GM23338 (cell line): ENCODE measurements at regions not wholly inside any gene's neighbourhood (a gene's known extent, or its start where the extent isn't known, plus 50 kb on each side); places are given as distances from the start of the nearest gene placed in this dataset.

ENCODE experiments used
- ATAC-seq: fragments of 200-7000 bp; cut with Tn5 transposase; 3 replicates; pipeline ENCODE4 v1.9.1; 2020
- DNase-seq: peaks from one replicate; pipeline ENCODE4 v3.0.0-alpha.2; 2015; ENCODE audit warnings: low spot score
- H2AFZ ChIP-seq: fragments of 200-600 bp; sonication (generic); 2 replicates; pipeline ENCODE4 v1.8.0; 2016; ENCODE audit warnings: antibody characterized with exemption, mild to moderate bottlenecking, moderate library complexity
- H3F3A ChIP-seq: fragments of 200-600 bp; sonication (generic); replicated peaks from 2 replicates; pipeline ENCODE4 v1.8.0; 2017; ENCODE audit warnings: antibody characterized with exemption, mixed run types, low read depth
- H3K27ac ChIP-seq: fragments of 200-600 bp; sonication (generic); 2 replicates; pipeline ENCODE4 v1.6.1; 2016; ENCODE audit warnings: low read depth
- H3K27me3 ChIP-seq: fragments of 200-600 bp; sonication (generic); 2 replicates; pipeline ENCODE4 v1.8.0; 2016; ENCODE audit warnings: mild to moderate bottlenecking, mixed run types, moderate library complexity; ENCODE audit not compliant: insufficient read depth
- H3K36me3 ChIP-seq: fragments of 200-600 bp; sonication (generic); 2 replicates; pipeline ENCODE4 v1.8.0; 2016; ENCODE audit warnings: mild to moderate bottlenecking; ENCODE audit not compliant: insufficient read depth
- H3K4me1 ChIP-seq: fragments of 200-600 bp; sonication (generic); 2 replicates; pipeline ENCODE4 v1.8.0; 2016; ENCODE audit warnings: mild to moderate bottlenecking, moderate library complexity; ENCODE audit not compliant: insufficient read depth
- H3K4me2 ChIP-seq: fragments of 200-600 bp; sonication (generic); 2 replicates; pipeline ENCODE4 v1.7.1; 2017; ENCODE audit warnings: mixed run types
- H3K4me3 ChIP-seq: fragments of 200-600 bp; sonication (generic); 2 replicates; pipeline ENCODE4 v1.6.1; 2016; ENCODE audit warnings: mixed run types
- H3K79me2 ChIP-seq: fragments of 200-600 bp; sonication (generic); replicated peaks from 2 replicates; pipeline ENCODE4 v1.8.0; 2017; ENCODE audit warnings: mild to moderate bottlenecking; ENCODE audit not compliant: insufficient read depth
- H3K9me2 ChIP-seq: fragments of 200-600 bp; sonication (generic); 2 replicates; pipeline ENCODE4 v1.8.0; 2017; ENCODE audit not compliant: insufficient read depth
- H4K20me1 ChIP-seq: fragments of 200-600 bp; sonication (generic); replicated peaks from 2 replicates; pipeline ENCODE4 v1.8.0; 2017; ENCODE audit warnings: mild to moderate bottlenecking; ENCODE audit not compliant: insufficient read depth
- H3K27ac Mint-ChIP-seq: 2 replicates; pipeline ENCODE4 v1.8.0; 2020; ENCODE audit warnings: inconsistent platforms, mild to moderate bottlenecking, moderate library complexity, mixed read lengths
- H3K27me3 Mint-ChIP-seq: 3 replicates; pipeline ENCODE4 v1.8.0; 2022; ENCODE audit warnings: low read depth, mild to moderate bottlenecking, moderate library complexity, mixed read lengths, inconsistent platforms; ENCODE audit not compliant: insufficient read depth, poor library complexity
- H3K36me3 Mint-ChIP-seq: 3 replicates; pipeline ENCODE4 v1.8.0; 2021; ENCODE audit warnings: low read depth, mild to moderate bottlenecking, inconsistent platforms, moderate library complexity, mixed read lengths
- H3K4me1 Mint-ChIP-seq: 3 replicates; pipeline ENCODE4 v1.8.0; 2020; ENCODE audit warnings: mild to moderate bottlenecking, inconsistent platforms, mixed read lengths
- H3K4me3 Mint-ChIP-seq: 3 replicates; pipeline ENCODE4 v1.8.0; 2021; ENCODE audit warnings: moderate library complexity, mild to moderate bottlenecking, inconsistent platforms, mixed read lengths
- H3K9me3 Mint-ChIP-seq: 3 replicates; pipeline ENCODE4 v1.8.0; 2020; ENCODE audit warnings: moderate library complexity, mild to moderate bottlenecking, inconsistent platforms, mixed read lengths
- CREB1 ChIP-seq: fragments of 250-450 bp; sonication (Bioruptor Pico); IDR thresholded peaks from 2 replicates; pipeline ENCODE4 v1.5.0; 2020; ENCODE audit warnings: low read depth, mild to moderate bottlenecking, moderate library complexity
- CTCF ChIP-seq, 2 experiments: fragments of 200-600 bp in 1 of 2; sonication (generic) in 1 of 2; conservative IDR thresholded peaks; 2 replicates each; pipeline versions ENCODE4 v1.5.1 to v1.6.1; 2016 to 2017; ENCODE audit warnings: antibody characterized with exemption in 2 of 2, low read depth in 2 of 2, mild to moderate bottlenecking in 2 of 2, moderate library complexity in 1 of 2
- ETS1 ChIP-seq: IDR thresholded peaks from 2 replicates; pipeline ENCODE4 v1.6.1; 2016; ENCODE audit warnings: antibody characterized with exemption
- EZH2 ChIP-seq: fragments of 200-600 bp; sonication (generic); IDR thresholded peaks from one replicate; pipeline ENCODE4 v1.8.0; 2017; ENCODE audit warnings: antibody characterized with exemption, mild to moderate bottlenecking, low read depth; ENCODE audit not compliant: unreplicated experiment
- EZH2phosphoT487 ChIP-seq: fragments of 200-600 bp; sonication (generic); IDR thresholded peaks from one replicate; pipeline ENCODE4 v1.8.1; 2018; ENCODE audit warnings: antibody characterized with exemption; ENCODE audit not compliant: unreplicated experiment
- JUNB ChIP-seq: IDR thresholded peaks from one replicate; pipeline ENCODE4 v1.6.1; 2016; ENCODE audit warnings: antibody characterized with exemption; ENCODE audit not compliant: unreplicated experiment
- NANOG ChIP-seq: IDR thresholded peaks from 2 replicates; pipeline ENCODE4 v1.6.1; 2016; ENCODE audit warnings: antibody characterized with exemption, borderline replicate concordance
- POLR2AphosphoS5 ChIP-seq: IDR thresholded peaks from 2 replicates; pipeline ENCODE4 v1.6.1; 2016; ENCODE audit warnings: antibody characterized with exemption, low read depth
- REST ChIP-seq: IDR thresholded peaks from one replicate; pipeline ENCODE4 v1.6.1; 2018; ENCODE audit warnings: antibody characterized with exemption; ENCODE audit not compliant: unreplicated experiment
- STAT1 ChIP-seq: IDR thresholded peaks from one replicate; pipeline ENCODE4 v1.6.1; 2016; ENCODE audit warnings: antibody characterized with exemption; ENCODE audit not compliant: unreplicated experiment
- ZNF114 ChIP-seq: fragments of 250-450 bp; sonication (Bioruptor Pico); IDR thresholded peaks from 2 replicates; pipeline ENCODE4 v1.5.0; 2020; ENCODE audit warnings: mild to moderate bottlenecking, moderate library complexity
- ZNF331 ChIP-seq: fragments of 250-450 bp; sonication (Bioruptor Pico); IDR thresholded peaks from 2 replicates; pipeline ENCODE4 v1.5.0; 2020; ENCODE audit warnings: low read depth, mild to moderate bottlenecking, moderate library complexity
- ZNF462 ChIP-seq: fragments of 250-450 bp; sonication (Bioruptor Pico); IDR thresholded peaks from 2 replicates; pipeline ENCODE4 v1.5.0; 2020; ENCODE audit warnings: mild to moderate bottlenecking, moderate library complexity

- H3K27ac ChIP-seq: no peak overlapping the region
- no peaks in the 10 kb centered on the region for H3K36me3 Mint-ChIP-seq
- H3K9me3 Mint-ChIP-seq: peaks cover 3% of the 10 kb centered on the region; the same call in 1 of the 3 replicates
- H3K27ac Mint-ChIP-seq: no peak overlapping the region
- H3F3A ChIP-seq: no peaks in the 10 kb centered on the region
- H3K36me3 ChIP-seq: no peaks in the 10 kb centered on the region
- ATAC-seq (no peak), DNase-seq (no peak)
- H3K27me3 Mint-ChIP-seq: no peaks in the 10 kb centered on the region
- no peaks in the 10 kb centered on the region for H3K9me2 ChIP-seq
- no peaks in the 10 kb centered on the region for H3K4me1 Mint-ChIP-seq
- no peak overlapping the region for H3K4me2 ChIP-seq
- H3K4me3 Mint-ChIP-seq: no peak overlapping the region
- H2AFZ ChIP-seq: no peak overlapping the region
- no peak for TF ChIP-seq ZNF331
- no peak for TF ChIP-seq CTCF (conservative IDR thresholded peaks at IDR 0.05; ENCODE audit: low read depth in 2 of 2)
- TF ChIP-seq NANOG: no peak
- no peak for TF ChIP-seq JUNB
- no peak for TF ChIP-seq STAT1
- TF ChIP-seq EZH2: no peak
- TF ChIP-seq CREB1 (CRISPR knock-in tag): no peak
- TF ChIP-seq POLR2AphosphoS5: no peak
- no peak for TF ChIP-seq REST
- no peak for TF ChIP-seq EZH2phosphoT487
- no peak for TF ChIP-seq ETS1
- no peak for TF ChIP-seq ZNF114 (CRISPR knock-in tag)
- no peak for TF ChIP-seq ZNF462 (CRISPR knock-in tag)
- no peak overlapping the region for H3K4me3 ChIP-seq
- H4K20me1 ChIP-seq: no peaks in the 10 kb centered on the region; the same call in 1 of the 2 replicates
- no peaks in the 10 kb centered on the region for H3K79me2 ChIP-seq
- no peaks in the 10 kb centered on the region for H3K27me3 ChIP-seq
- no peaks in the 10 kb centered on the region for H3K4me1 ChIP-seq
Observed at GRCh38 chr6:23705697-23706096, 420.3 kb upstream of the NRSN1 start.
